RWPE2 (cell line): ENCODE measurements at regions not wholly inside any gene's neighbourhood (a gene's known extent, or its start where the extent isn't known, plus 50 kb on each side); places are given as distances from the start of the nearest gene placed in this dataset.

Experiments
- ATAC-seq: fragments of 200-7000 bp; cut with Tn5 transposase; 3 replicates; pipeline ENCODE4 v1.9.1; 2021; ENCODE audit warnings: low read depth
- DNase-seq: peaks from one replicate; pipeline ENCODE4 v3.0.0-alpha.2; 2020; ENCODE audit warnings: low spot score
- H3K27ac ChIP-seq: fragments of 450-650 bp; 2 replicates; pipeline ENCODE4 v1.5.1; 2017; ENCODE audit warnings: mild to moderate bottlenecking; ENCODE audit not compliant: poor library complexity, severe bottlenecking
- H3K27me3 ChIP-seq: fragments of 250-450 bp; sonication (Bioruptor Pico); 2 replicates; pipeline ENCODE4 v1.5.1; 2021; ENCODE audit warnings: mild to moderate bottlenecking, moderate library complexity; ENCODE audit not compliant: insufficient read depth, poor library complexity, severe bottlenecking
- H3K36me3 ChIP-seq: fragments of 250-450 bp; sonication (Bioruptor Pico); 2 replicates; pipeline ENCODE4 v1.5.1; 2020; ENCODE audit warnings: low read depth, mild to moderate bottlenecking, moderate library complexity
- H3K4me1 ChIP-seq: fragments of 250-450 bp; sonication (Bioruptor Pico); 2 replicates; pipeline ENCODE4 v1.5.1; 2021; ENCODE audit warnings: mild to moderate bottlenecking, moderate library complexity; ENCODE audit not compliant: insufficient read depth, poor library complexity, severe bottlenecking
- H3K4me3 ChIP-seq: fragments of 250-450 bp; sonication (Bioruptor Pico); 2 replicates; pipeline ENCODE4 v1.5.1; 2021; ENCODE audit warnings: mild to moderate bottlenecking, moderate library complexity; ENCODE audit not compliant: severe bottlenecking
- H3K9me3 ChIP-seq: fragments of 250-450 bp; sonication (Bioruptor Pico); 2 replicates; pipeline ENCODE4 v1.5.1; 2021; ENCODE audit warnings: mild to moderate bottlenecking, moderate library complexity; ENCODE audit not compliant: severe bottlenecking
- CTCF ChIP-seq: fragments of 450-650 bp; IDR thresholded peaks from one replicate; pipeline ENCODE4 v1.5.1; 2017; ENCODE audit warnings: mild to moderate bottlenecking, moderate library complexity; ENCODE audit not compliant: poor library complexity, severe bottlenecking

- TF ChIP-seq CTCF: no peak
- Histone ChIP-seq H3K27ac (no peak overlapping the region), H3K4me3 (no peak overlapping the region), H3K27me3 (no peaks in the 10 kb centered on the region), H3K4me1 (no peaks in the 10 kb centered on the region), H3K36me3 (no peaks in the 10 kb centered on the region), H3K9me3 (no peaks in the 10 kb centered on the region)
- ATAC-seq (no peak), DNase-seq (no peak)
Measured at GRCh38 chr12:18965203-18965602, 164.3 kb upstream of the PLEKHA5 start.

GRCh38 chr12:18966954-18967353, 162.6 kb upstream of the PLEKHA5 start:
- ATAC-seq (no peak), DNase-seq (no peak)
- no peaks in the 10 kb centered on the region for H3K4me1 ChIP-seq
- no peaks in the 10 kb centered on the region for H3K9me3 ChIP-seq
- H3K27ac ChIP-seq: no peak overlapping the region
- no peak for TF ChIP-seq CTCF
- H3K36me3 ChIP-seq: no peaks in the 10 kb centered on the region
- no peaks in the 10 kb centered on the region for H3K27me3 ChIP-seq
- no peak overlapping the region for H3K4me3 ChIP-seq

GRCh38 chr12:18967814-18968213, 161.7 kb upstream of the PLEKHA5 start:
- DNase-seq: no peak
- no peak for ATAC-seq
- no peak for TF ChIP-seq CTCF
- H3K4me3 ChIP-seq: no peak overlapping the region
- no peaks in the 10 kb centered on the region for H3K9me3 ChIP-seq
- H3K4me1 ChIP-seq: no peaks in the 10 kb centered on the region
- H3K27ac ChIP-seq: no peak overlapping the region
- no peaks in the 10 kb centered on the region for H3K27me3 ChIP-seq
- H3K36me3 ChIP-seq: no peaks in the 10 kb centered on the region

GRCh38 chr12:18969512-18969911, 160.0 kb upstream of the PLEKHA5 start:
- no peaks in the 10 kb centered on the region for H3K27me3 ChIP-seq
- no peaks in the 10 kb centered on the region for H3K9me3 ChIP-seq
- H3K36me3 ChIP-seq: no peaks in the 10 kb centered on the region
- no peak overlapping the region for H3K27ac ChIP-seq
- ATAC-seq: no peak
- no peaks in the 10 kb centered on the region for H3K4me1 ChIP-seq
- DNase-seq: no peak
- no peak for TF ChIP-seq CTCF
- H3K4me3 ChIP-seq: no peak overlapping the region

GRCh38 chr12:18970603-18971002, 158.9 kb upstream of the PLEKHA5 start:
- DNase-seq (no peak), ATAC-seq (no peak)
- no peak for TF ChIP-seq CTCF
- Histone ChIP-seq H3K36me3 (no peaks in the 10 kb centered on the region), H3K4me3 (no peak overlapping the region), H3K9me3 (no peaks in the 10 kb centered on the region), H3K27me3 (no peaks in the 10 kb centered on the region), H3K27ac (no peak overlapping the region), H3K4me1 (no peaks in the 10 kb centered on the region)
